ENCODE measurements at regions not wholly inside any gene's neighbourhood (a gene's known extent, or its start where the extent isn't known, plus 50 kb on each side); places are given as distances from the start of the nearest gene placed in this dataset.

DNA sequence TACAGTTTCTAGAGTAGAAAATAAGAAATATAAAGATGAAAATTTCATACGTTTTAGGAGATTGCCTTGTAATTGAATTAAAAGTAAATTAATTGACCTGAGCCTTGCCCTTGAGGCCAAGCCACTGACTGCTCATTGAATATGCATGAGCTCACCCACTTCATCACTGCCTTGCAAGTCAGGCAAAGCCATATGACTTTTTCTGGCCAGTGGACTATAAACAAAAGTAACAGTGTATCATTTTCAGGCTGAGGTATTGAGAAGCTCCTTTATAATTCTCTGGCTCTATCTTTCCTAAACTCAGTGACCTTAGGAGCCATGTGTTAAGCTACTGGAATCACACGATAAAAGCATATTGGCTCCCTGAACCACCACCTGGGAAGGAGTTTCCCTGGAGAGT, 369.3 kb downstream of the NUAK1 start (continued):
- no peak for TF ChIP-seq ZNF24 (IDR thresholded peaks at IDR 0.05)
- TF ChIP-seq FOS (IDR thresholded peaks at IDR 0.05; ENCODE audit: borderline replicate concordance, extremely low read depth, insufficient read length) = no peak

DNA sequence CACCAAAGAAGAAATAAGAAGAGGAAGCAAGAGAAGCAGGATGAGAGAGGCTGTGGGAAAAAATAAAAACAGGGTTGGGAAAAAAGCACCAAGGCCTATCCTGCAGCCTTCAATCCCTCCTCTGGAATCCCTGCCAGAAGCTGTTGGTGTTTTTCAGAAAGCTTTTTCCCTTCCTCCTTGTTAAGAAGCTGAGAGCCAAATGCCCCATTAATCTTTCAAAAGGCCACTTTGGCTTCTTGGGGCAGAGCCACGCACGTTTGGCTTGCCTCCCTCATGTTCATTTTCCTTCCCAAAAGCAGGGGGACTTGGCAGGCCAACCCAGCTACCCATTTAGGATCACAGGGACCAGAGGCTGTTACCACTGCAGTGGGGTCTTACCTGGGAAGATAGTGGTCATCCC, 365.3 kb downstream of the NUAK1 start:
- no TSS peak for BruUV-seq (replicated peaks)
- Histone ChIP-seq H3K4me3 (no peak overlapping the region), H3K36me3 (ENCODE audit: control insufficient read depth in 2 of 2, insufficient read depth in 2 of 2, low read length in 1 of 2) (no peaks in the 10 kb centered on the region), H3K9me3 (replicated peaks; ENCODE audit: control insufficient read depth, insufficient read depth, low read length) (no peaks in the 10 kb centered on the region), H3K9ac (ENCODE audit: control insufficient read depth, insufficient read depth, low read length) (no peak overlapping the region), H3K27me3 (replicated peaks in 1 of 2; ENCODE audit: control insufficient read depth in 2 of 2, insufficient read depth in 2 of 2, low read length in 1 of 2) (no peaks in the 10 kb centered on the region), H3K27ac (ENCODE audit: control insufficient read depth, insufficient read depth) (no peak overlapping the region), H3K4me2 (ENCODE audit: control insufficient read depth, insufficient read depth) (no peak overlapping the region), H3K79me2 (ENCODE audit: control insufficient read depth, insufficient read depth, low read length) (no peaks in the 10 kb centered on the region), H4K20me1 (ENCODE audit: control insufficient read depth, insufficient read depth) (no peaks in the 10 kb centered on the region), H3K4me1 (ENCODE audit: control insufficient read depth, insufficient read depth, low read length) (no peaks in the 10 kb centered on the region), H2AFZ (ENCODE audit: control insufficient read depth, low read depth, low read length) (no peak overlapping the region)
- no peak for FAIRE-seq
- no peak for DNase-seq (ENCODE audit: low read depth, low spot score)
- in situ Hi-C loops (cut with MboI) (no loop called here), intact Hi-C loops (cut with micrococcal nuclease; ENCODE audit: unreplicated experiment) (no loop called here)
- 23% methylated on average over 2 of the region's 2 CpGs for WGBS (ENCODE audit: insufficient coverage, insufficient replicate concordance, low lambda C conversion rate, missing lambda C conversion rate)
- ATAC-seq = no peak
- CTCF ChIA-PET = interaction anchor here (0.7 to 1.1 kb wide), 2 partner anchors 9 to 30 kb away, joined by 3 read pairs; no protein-coding TSS in a partner anchor
- RAD21 ChIA-PET (ENCODE audit: unreplicated experiment) = no interaction called here
- SMC1A ChIA-PET (ENCODE audit: uncharacterized antibody, unreplicated experiment) = no interaction called here
- POLR2A ChIA-PET = no interaction called here
- TF ChIP-seq HCFC1 (IDR thresholded peaks at IDR 0.05; ENCODE audit: low read length) (no peak), CEBPB (IDR thresholded peaks at IDR 0.05; ENCODE audit: borderline replicate concordance in 1 of 2, low read depth in 2 of 2, low read length in 2 of 2) (no peak), GABPA (IDR thresholded peaks at IDR 0.05; ENCODE audit: low read depth) (no peak), PAX8 (IDR thresholded peaks at IDR 0.05) (no peak), RELA (IDR thresholded peaks at IDR 0.05; ENCODE audit: borderline replicate concordance, partially characterized antibody) (no peak), ZZZ3 (IDR thresholded peaks at IDR 0.05; ENCODE audit: control insufficient read depth, insufficient read length, low read depth) (no peak), RBBP5 (conservative IDR thresholded peaks at IDR 0.05) (no peak), SRF (IDR thresholded peaks at IDR 0.05; ENCODE audit: low read depth in 2 of 2, low read length in 2 of 2) (no peak), CHD2 (IDR thresholded peaks at IDR 0.05; ENCODE audit: borderline replicate concordance, low read depth, low read length) (no peak)
- TF ChIP-seq, protein P1, sequence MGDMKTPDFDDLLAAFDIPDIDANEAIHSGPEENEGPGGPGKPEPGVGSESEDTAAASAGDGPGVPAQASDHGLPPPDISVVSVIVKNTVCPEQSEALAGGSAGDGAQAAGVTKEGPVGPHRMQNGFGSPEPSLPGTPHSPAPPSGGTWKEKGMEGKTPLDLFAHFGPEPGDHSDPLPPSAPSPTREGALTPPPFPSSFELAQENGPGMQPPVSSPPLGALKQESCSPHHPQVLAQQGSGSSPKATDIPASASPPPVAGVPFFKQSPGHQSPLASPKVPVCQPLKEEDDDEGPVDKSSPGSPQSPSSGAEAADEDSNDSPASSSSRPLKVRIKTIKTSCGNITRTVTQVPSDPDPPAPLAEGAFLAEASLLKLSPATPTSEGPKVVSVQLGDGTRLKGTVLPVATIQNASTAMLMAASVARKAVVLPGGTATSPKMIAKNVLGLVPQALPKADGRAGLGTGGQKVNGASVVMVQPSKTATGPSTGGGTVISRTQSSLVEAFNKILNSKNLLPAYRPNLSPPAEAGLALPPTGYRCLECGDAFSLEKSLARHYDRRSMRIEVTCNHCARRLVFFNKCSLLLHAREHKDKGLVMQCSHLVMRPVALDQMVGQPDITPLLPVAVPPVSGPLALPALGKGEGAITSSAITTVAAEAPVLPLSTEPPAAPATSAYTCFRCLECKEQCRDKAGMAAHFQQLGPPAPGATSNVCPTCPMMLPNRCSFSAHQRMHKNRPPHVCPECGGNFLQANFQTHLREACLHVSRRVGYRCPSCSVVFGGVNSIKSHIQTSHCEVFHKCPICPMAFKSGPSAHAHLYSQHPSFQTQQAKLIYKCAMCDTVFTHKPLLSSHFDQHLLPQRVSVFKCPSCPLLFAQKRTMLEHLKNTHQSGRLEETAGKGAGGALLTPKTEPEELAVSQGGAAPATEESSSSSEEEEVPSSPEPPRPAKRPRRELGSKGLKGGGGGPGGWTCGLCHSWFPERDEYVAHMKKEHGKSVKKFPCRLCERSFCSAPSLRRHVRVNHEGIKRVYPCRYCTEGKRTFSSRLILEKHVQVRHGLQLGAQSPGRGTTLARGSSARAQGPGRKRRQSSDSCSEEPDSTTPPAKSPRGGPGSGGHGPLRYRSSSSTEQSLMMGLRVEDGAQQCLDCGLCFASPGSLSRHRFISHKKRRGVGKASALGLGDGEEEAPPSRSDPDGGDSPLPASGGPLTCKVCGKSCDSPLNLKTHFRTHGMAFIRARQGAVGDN (IDR thresholded peaks at IDR 0.05) = no peak
- TF ChIP-seq, protein P2, sequence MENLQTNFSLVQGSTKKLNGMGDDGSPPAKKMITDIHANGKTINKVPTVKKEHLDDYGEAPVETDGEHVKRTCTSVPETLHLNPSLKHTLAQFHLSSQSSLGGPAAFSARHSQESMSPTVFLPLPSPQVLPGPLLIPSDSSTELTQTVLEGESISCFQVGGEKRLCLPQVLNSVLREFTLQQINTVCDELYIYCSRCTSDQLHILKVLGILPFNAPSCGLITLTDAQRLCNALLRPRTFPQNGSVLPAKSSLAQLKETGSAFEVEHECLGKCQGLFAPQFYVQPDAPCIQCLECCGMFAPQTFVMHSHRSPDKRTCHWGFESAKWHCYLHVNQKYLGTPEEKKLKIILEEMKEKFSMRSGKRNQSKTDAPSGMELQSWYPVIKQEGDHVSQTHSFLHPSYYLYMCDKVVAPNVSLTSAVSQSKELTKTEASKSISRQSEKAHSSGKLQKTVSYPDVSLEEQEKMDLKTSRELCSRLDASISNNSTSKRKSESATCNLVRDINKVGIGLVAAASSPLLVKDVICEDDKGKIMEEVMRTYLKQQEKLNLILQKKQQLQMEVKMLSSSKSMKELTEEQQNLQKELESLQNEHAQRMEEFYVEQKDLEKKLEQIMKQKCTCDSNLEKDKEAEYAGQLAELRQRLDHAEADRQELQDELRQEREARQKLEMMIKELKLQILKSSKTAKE (IDR thresholded peaks at IDR 0.05; ENCODE audit: low read depth, poor library complexity, severe bottlenecking) = no peak
- TF ChIP-seq, protein P3, sequence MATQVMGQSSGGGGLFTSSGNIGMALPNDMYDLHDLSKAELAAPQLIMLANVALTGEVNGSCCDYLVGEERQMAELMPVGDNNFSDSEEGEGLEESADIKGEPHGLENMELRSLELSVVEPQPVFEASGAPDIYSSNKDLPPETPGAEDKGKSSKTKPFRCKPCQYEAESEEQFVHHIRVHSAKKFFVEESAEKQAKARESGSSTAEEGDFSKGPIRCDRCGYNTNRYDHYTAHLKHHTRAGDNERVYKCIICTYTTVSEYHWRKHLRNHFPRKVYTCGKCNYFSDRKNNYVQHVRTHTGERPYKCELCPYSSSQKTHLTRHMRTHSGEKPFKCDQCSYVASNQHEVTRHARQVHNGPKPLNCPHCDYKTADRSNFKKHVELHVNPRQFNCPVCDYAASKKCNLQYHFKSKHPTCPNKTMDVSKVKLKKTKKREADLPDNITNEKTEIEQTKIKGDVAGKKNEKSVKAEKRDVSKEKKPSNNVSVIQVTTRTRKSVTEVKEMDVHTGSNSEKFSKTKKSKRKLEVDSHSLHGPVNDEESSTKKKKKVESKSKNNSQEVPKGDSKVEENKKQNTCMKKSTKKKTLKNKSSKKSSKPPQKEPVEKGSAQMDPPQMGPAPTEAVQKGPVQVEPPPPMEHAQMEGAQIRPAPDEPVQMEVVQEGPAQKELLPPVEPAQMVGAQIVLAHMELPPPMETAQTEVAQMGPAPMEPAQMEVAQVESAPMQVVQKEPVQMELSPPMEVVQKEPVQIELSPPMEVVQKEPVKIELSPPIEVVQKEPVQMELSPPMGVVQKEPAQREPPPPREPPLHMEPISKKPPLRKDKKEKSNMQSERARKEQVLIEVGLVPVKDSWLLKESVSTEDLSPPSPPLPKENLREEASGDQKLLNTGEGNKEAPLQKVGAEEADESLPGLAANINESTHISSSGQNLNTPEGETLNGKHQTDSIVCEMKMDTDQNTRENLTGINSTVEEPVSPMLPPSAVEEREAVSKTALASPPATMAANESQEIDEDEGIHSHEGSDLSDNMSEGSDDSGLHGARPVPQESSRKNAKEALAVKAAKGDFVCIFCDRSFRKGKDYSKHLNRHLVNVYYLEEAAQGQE (IDR thresholded peaks at IDR 0.05; ENCODE audit: low read depth, low read length) = no peak
